Activated T-helper 17 cell treated with anti-CD3 and anti-CD28 coated beads, Interleukin-2, amount 50 U/mL, for 72 hours (primary cell): ENCODE measurements at regions not wholly inside any gene's neighbourhood (a gene's known extent, or its start where the extent isn't known, plus 50 kb on each side); places are given as distances from the start of the nearest gene placed in this dataset.

ENCODE experiments used
- ATAC-seq: fragments of 150-1000 bp; cut with Tn5 transposase; replicated peaks from 2 replicates; pipeline ENCODE4 v1.10.0; 2021; ENCODE audit warnings: mild to moderate bottlenecking, moderate library complexity
- H3K27ac Mint-ChIP-seq: one replicate; pipeline ENCODE4 v1.8.0; 2022; ENCODE audit warnings: mixed read lengths
- H3K27me3 Mint-ChIP-seq: one replicate; pipeline ENCODE4 v1.8.0; 2022; ENCODE audit warnings: mixed read lengths
- H3K36me3 Mint-ChIP-seq: one replicate; pipeline ENCODE4 v1.8.0; 2022; ENCODE audit warnings: low read depth, mild to moderate bottlenecking, mixed read lengths
- H3K4me1 Mint-ChIP-seq: one replicate; pipeline ENCODE4 v1.8.0; 2022; ENCODE audit warnings: mixed read lengths
- H3K4me3 Mint-ChIP-seq: one replicate; pipeline ENCODE4 v1.8.0; 2022; ENCODE audit warnings: mild to moderate bottlenecking, mixed read lengths
- H3K9me3 Mint-ChIP-seq: one replicate; pipeline ENCODE4 v1.8.0; 2022; ENCODE audit warnings: mixed read lengths

DNA sequence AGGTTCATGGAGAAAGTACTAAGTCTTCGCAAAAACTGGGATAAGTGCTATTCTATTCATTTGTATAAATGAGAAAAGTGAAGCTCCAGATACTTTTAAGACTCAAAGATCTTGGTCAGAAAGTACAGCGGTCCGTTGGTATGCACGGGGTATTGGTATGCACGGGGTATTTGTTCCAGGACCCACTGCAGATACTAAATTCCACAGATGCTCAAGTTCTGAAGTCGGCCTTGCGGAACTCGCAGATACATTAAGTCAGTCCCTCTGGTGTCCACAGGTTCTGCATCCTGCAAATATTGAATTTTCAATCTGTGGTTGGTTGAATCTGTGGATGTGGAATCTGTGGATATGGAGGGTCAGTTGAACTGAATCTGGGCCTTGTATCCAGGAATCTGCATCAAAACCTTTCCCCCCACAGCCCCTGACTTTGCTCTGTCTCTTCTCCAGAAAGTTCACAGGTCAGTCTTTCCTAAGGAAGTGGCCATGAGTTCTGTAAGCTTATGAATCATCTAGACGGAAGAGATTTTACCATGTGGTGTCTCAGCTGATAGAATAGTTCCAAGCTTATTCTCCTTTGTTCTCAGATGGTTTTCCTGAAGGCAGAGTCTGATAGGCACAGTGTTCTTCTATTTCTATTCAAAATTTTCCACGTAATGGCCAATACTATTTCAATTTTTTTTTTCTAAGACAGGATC lies 274.7 kb downstream of the NEDD1 start:
- no peaks in the 10 kb centered on the region for H3K4me1 Mint-ChIP-seq
- no peak overlapping the region for H3K27ac Mint-ChIP-seq
- H3K36me3 Mint-ChIP-seq: no peaks in the 10 kb centered on the region
- peaks cover 19% of the 10 kb centered on the region for H3K27me3 Mint-ChIP-seq
- H3K4me3 Mint-ChIP-seq: no peak overlapping the region
- ATAC-seq: no peak
- no peaks in the 10 kb centered on the region for H3K9me3 Mint-ChIP-seq

DNA sequence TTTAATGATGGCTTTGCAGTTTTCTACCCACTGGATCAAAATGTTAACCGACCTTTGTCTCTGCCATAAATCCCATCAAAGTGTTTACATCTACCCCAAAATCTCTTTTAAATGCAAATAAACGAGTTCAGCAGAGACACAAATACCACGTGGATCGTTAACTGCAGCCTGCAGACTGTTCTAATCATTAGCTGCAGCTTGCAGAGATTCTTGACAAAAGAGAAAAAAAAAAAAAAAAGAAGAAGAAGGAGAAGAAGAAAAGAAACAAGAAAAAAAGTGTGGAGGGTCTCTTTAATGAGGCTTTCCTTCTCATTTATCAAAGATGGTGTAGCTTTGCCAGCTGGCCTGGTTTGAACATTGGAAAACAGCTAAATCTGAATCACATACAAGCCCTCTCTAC lies 275.7 kb downstream of the NEDD1 start:
- H3K36me3 Mint-ChIP-seq: no peaks in the 10 kb centered on the region
- no peaks in the 10 kb centered on the region for H3K9me3 Mint-ChIP-seq
- peaks cover 19% of the 10 kb centered on the region for H3K27me3 Mint-ChIP-seq
- H3K4me1 Mint-ChIP-seq: no peaks in the 10 kb centered on the region
- H3K27ac Mint-ChIP-seq: no peak overlapping the region
- ATAC-seq: no peak
- no peak overlapping the region for H3K4me3 Mint-ChIP-seq

GRCh38 chr12:97184127-97184773 lies 277.2 kb downstream of the NEDD1 start:
- H3K9me3 Mint-ChIP-seq: no peaks in the 10 kb centered on the region
- no peaks in the 10 kb centered on the region for H3K36me3 Mint-ChIP-seq
- H3K27me3 Mint-ChIP-seq: peaks cover 19% of the 10 kb centered on the region
- no peak overlapping the region for H3K27ac Mint-ChIP-seq
- H3K4me1 Mint-ChIP-seq: no peaks in the 10 kb centered on the region
- no peak for ATAC-seq
- no peak overlapping the region for H3K4me3 Mint-ChIP-seq

- Mint-ChIP-seq H3K27me3 (peaks cover 13% of the 10 kb centered on the region), H3K4me3 (no peak overlapping the region), H3K4me1 (no peaks in the 10 kb centered on the region), H3K27ac (no peak overlapping the region), H3K36me3 (no peaks in the 10 kb centered on the region), H3K9me3 (no peaks in the 10 kb centered on the region)
- no peak for ATAC-seq
These were observed 277.0 kb upstream of the RMST start for GRCh38 chr12:97185567-97185966.

- Mint-ChIP-seq H3K4me3 (no peak overlapping the region), H3K36me3 (no peaks in the 10 kb centered on the region), H3K4me1 (no peaks in the 10 kb centered on the region), H3K27me3 (peaks cover 4% of the 10 kb centered on the region), H3K9me3 (peaks cover 4% of the 10 kb centered on the region), H3K27ac (no peak overlapping the region)
- ATAC-seq: no peak
These were observed 268.1 kb upstream of the RMST start for GRCh38 chr12:97194546-97194945.

- Mint-ChIP-seq H3K27ac (no peak overlapping the region), H3K36me3 (no peaks in the 10 kb centered on the region), H3K9me3 (no peaks in the 10 kb centered on the region), H3K4me1 (no peaks in the 10 kb centered on the region), H3K4me3 (no peak overlapping the region), H3K27me3 (peaks cover 13% of the 10 kb centered on the region)
- no peak for ATAC-seq
These were observed 262.4 kb upstream of the RMST start for GRCh38 chr12:97200181-97200580.

DNA sequence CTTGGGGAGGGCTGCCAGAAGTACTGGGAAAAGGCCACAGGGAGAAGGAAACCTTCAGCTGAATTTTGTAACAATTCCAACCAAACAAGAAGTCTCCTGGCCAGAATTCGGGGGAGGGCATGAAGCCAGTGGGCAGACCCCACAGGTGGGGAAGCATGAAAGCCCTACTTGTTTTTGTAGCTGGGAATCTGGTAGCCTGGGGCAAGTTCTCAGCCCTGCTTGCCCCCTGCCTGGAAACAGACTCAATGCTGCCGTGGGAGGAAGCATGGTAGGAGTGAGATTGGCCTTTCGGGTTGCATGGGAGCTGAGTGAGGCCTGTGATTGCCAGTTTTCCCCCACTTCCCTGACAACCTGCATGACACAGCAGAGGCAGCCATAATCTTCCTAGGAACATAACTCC lies 259.2 kb upstream of the RMST start:
- ATAC-seq: no peak
- H3K4me1 Mint-ChIP-seq: no peaks in the 10 kb centered on the region
- H3K36me3 Mint-ChIP-seq: no peaks in the 10 kb centered on the region
- peaks cover 4% of the 10 kb centered on the region for H3K9me3 Mint-ChIP-seq
- H3K4me3 Mint-ChIP-seq: no peak overlapping the region
- peaks cover 14% of the 10 kb centered on the region for H3K27me3 Mint-ChIP-seq
- no peak overlapping the region for H3K27ac Mint-ChIP-seq

DNA sequence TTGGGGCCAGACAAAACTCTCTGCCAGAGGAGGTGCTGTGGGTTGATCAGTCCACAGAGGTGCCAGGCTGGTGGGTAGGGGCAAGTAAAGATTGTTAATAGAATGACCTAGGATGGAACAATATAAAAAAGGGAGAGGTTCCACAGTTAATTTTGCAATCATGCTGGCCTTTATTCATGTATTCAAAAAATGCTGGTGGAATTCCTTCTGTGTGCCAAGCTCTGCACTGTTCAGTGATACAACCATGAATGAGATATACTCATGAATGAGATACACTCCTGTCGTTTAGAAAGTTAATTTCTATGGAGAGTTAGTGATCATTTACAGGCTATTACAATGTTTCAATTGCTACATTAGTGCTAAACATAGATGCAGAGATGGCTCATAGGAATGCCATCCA lies 252.6 kb upstream of the RMST start:
- no peak overlapping the region for H3K27ac Mint-ChIP-seq
- H3K4me3 Mint-ChIP-seq: no peak overlapping the region
- H3K27me3 Mint-ChIP-seq: peaks cover 4% of the 10 kb centered on the region
- no peak for ATAC-seq
- H3K36me3 Mint-ChIP-seq: no peaks in the 10 kb centered on the region
- no peaks in the 10 kb centered on the region for H3K4me1 Mint-ChIP-seq
- H3K9me3 Mint-ChIP-seq: peaks cover 4% of the 10 kb centered on the region

GRCh38 chr12:97211416-97211930 lies 251.1 kb upstream of the RMST start:
- H3K27me3 Mint-ChIP-seq: no peaks in the 10 kb centered on the region
- no peak overlapping the region for H3K27ac Mint-ChIP-seq
- no peaks in the 10 kb centered on the region for H3K9me3 Mint-ChIP-seq
- H3K4me3 Mint-ChIP-seq: no peak overlapping the region
- no peaks in the 10 kb centered on the region for H3K36me3 Mint-ChIP-seq
- no peak for ATAC-seq
- H3K4me1 Mint-ChIP-seq: no peaks in the 10 kb centered on the region

DNA sequence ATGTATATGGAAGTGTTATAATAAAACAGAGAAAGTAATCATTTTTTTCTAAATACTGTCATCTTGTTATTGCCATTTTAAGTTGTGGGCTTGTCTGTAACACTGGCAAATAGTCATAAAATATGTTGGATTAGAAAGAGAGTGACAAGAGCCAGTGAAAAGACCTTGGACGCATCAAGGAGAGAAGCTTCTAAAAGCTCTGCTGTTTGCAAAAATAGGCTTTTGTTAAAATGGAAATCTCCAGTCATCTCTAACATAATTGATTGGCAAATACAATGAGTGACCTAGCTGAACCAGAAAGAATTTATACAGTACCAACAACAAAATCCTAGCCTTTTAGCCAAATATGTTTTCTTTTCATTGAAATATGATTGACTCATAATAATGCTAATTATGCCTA lies 245.8 kb upstream of the RMST start:
- Mint-ChIP-seq H3K9me3 (no peaks in the 10 kb centered on the region), H3K36me3 (no peaks in the 10 kb centered on the region), H3K4me3 (no peak overlapping the region), H3K27ac (no peak overlapping the region), H3K27me3 (peaks cover 13% of the 10 kb centered on the region), H3K4me1 (no peaks in the 10 kb centered on the region)
- no peak for ATAC-seq

DNA sequence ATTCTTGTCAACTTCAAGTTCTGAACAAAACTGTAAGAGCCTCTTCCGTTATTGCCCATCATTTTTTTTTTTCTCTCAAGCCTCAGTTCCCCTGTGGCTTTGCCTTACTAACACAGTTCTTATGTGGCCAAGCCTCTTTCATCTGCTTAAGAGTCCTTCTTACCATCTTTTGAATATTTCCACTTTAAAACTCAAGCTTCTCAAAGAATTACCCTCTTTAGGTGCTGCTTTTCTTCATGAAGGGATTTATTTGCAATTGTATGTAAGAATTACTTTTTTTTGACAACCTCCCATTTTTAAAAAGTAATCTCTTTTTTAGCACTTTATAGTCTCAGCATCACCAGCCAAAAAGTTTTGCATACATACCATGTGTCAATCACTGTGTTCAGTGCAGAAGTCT lies 240.2 kb upstream of the RMST start:
- no peaks in the 10 kb centered on the region for H3K9me3 Mint-ChIP-seq
- H3K36me3 Mint-ChIP-seq: no peaks in the 10 kb centered on the region
- H3K27me3 Mint-ChIP-seq: peaks cover 20% of the 10 kb centered on the region
- ATAC-seq: no peak
- H3K27ac Mint-ChIP-seq: no peak overlapping the region
- H3K4me1 Mint-ChIP-seq: no peaks in the 10 kb centered on the region
- no peak overlapping the region for H3K4me3 Mint-ChIP-seq

DNA sequence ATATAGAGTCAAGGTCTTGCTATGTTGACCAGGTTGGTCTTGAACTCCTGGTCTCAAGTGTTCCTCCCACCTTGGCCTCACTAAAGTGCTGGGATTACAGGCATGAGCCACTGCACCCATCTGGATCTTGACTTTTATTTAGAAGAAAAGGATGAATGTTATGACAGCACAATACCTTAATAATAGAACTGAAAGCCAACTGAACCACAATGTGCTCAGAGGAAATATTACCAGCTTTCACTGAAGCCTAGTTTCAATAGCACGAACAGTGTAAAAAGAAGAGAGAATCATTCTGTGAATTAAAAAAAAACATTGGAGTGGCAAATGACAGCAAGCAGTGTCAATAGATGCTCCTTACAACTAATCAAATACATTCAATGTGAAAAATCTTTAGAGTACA lies 239.2 kb upstream of the RMST start:
- Mint-ChIP-seq H3K4me3 (no peak overlapping the region), H3K27ac (no peak overlapping the region), H3K36me3 (no peaks in the 10 kb centered on the region), H3K4me1 (no peaks in the 10 kb centered on the region), H3K9me3 (no peaks in the 10 kb centered on the region), H3K27me3 (peaks cover 14% of the 10 kb centered on the region)
- no peak for ATAC-seq

GRCh38 chr12:97229004-97229403 lies 233.6 kb upstream of the RMST start:
- no peak for ATAC-seq
- Mint-ChIP-seq H3K27me3 (peaks cover 3% of the 10 kb centered on the region), H3K27ac (no peak overlapping the region), H3K36me3 (no peaks in the 10 kb centered on the region), H3K4me1 (no peaks in the 10 kb centered on the region), H3K4me3 (no peak overlapping the region), H3K9me3 (no peaks in the 10 kb centered on the region)

GRCh38 chr12:97235102-97235501 lies 227.5 kb upstream of the RMST start:
- no peaks in the 10 kb centered on the region for H3K9me3 Mint-ChIP-seq
- no peak overlapping the region for H3K4me3 Mint-ChIP-seq

DNA sequence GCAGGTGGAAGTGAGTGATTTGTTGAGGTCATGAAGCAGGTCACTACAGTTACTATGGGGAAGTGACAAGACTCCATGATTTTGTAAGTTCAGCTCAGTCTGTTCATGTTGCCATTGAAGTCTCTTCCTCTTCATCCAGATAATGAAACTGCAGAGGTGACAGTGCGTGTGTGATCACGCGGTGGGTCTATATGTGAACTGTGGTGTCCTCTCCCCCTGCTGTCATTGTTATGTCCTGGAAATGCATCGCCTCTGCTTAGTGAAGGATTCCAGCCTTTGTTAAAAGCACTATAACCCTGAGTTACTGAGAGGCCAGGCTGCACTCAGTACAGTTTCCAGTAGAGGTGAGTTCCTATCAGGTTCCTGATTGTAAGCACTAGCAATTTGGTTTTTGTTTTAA lies 216.2 kb upstream of the RMST start:
- no peak overlapping the region for H3K4me3 Mint-ChIP-seq
- no peaks in the 10 kb centered on the region for H3K4me1 Mint-ChIP-seq
- no peak overlapping the region for H3K27ac Mint-ChIP-seq
- H3K27me3 Mint-ChIP-seq: peaks cover 25% of the 10 kb centered on the region
- H3K36me3 Mint-ChIP-seq: no peaks in the 10 kb centered on the region
- peaks cover 3% of the 10 kb centered on the region for H3K9me3 Mint-ChIP-seq
- no peak for ATAC-seq

More at GRCh38 chr12:97235102-97235501, 227.5 kb upstream of the RMST start:
- H3K27ac Mint-ChIP-seq: no peak overlapping the region
- ATAC-seq: no peak
- H3K27me3 Mint-ChIP-seq: peaks cover 3% of the 10 kb centered on the region
- H3K4me1 Mint-ChIP-seq: no peaks in the 10 kb centered on the region
- H3K36me3 Mint-ChIP-seq: no peaks in the 10 kb centered on the region
